Osteocyte (in vitro differentiated cells): ENCODE measurements at regions not wholly inside any gene's neighbourhood (a gene's known extent, or its start where the extent isn't known, plus 50 kb on each side); places are given as distances from the start of the nearest gene placed in this dataset.

Source experiments
- DNase-seq: peaks from one replicate; pipeline ENCODE4 v3.0.0; 2021; ENCODE audit warnings: mixed read lengths; ENCODE audit not compliant: unreplicated experiment; ENCODE audit errors: extremely low spot score
- H3K27ac Mint-ChIP-seq: one replicate; pipeline ENCODE4 v1.8.0; 2021; ENCODE audit warnings: mild to moderate bottlenecking, mixed read lengths; ENCODE audit not compliant: unreplicated experiment
- H3K27me3 Mint-ChIP-seq: one replicate; pipeline ENCODE4 v1.8.0; 2021; ENCODE audit warnings: mixed read lengths; ENCODE audit not compliant: unreplicated experiment
- H3K36me3 Mint-ChIP-seq: one replicate; pipeline ENCODE4 v1.8.0; 2021; ENCODE audit warnings: mixed read lengths; ENCODE audit not compliant: unreplicated experiment
- H3K4me1 Mint-ChIP-seq: one replicate; pipeline ENCODE4 v1.8.0; 2021; ENCODE audit warnings: mixed read lengths; ENCODE audit not compliant: unreplicated experiment
- H3K4me3 Mint-ChIP-seq: one replicate; pipeline ENCODE4 v1.8.0; 2021; ENCODE audit warnings: mild to moderate bottlenecking, moderate library complexity, mixed read lengths; ENCODE audit not compliant: unreplicated experiment
- H3K9me3 Mint-ChIP-seq: one replicate; pipeline ENCODE4 v1.8.0; 2021; ENCODE audit warnings: mixed read lengths; ENCODE audit not compliant: unreplicated experiment
- TF ChIP-seq, protein P1 (sequence below): fragments of 200-600 bp; sonication (generic); IDR thresholded peaks from 2 replicates; pipeline ENCODE4 v1.5.0; 2021; ENCODE audit warnings: antibody characterized with exemption, mild to moderate bottlenecking, moderate library complexity

DNA sequence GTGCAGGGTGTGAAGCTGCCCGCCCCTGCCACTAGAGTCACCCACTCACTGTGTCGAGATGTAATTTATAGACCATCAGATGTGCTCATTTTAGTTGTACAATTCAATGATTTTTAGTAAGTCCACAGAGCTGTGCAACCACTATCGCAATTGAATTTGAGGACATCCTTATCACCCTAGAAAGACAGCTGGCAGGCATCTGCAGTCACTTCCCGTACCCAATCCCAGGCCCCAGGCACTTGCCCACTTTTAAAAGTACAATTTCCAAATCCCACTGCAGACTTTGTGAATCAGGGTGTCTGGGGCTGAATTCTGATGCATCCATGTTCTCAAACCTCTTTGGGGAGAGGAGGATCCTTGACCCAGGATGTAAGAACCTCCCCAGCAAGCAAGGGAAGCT is 521.3 kb upstream of the SALL3 start:
- peaks cover 42% of the 10 kb centered on the region for H3K9me3 Mint-ChIP-seq
- no peaks in the 10 kb centered on the region for H3K4me1 Mint-ChIP-seq
- H3K36me3 Mint-ChIP-seq: no peaks in the 10 kb centered on the region
- no peak overlapping the region for H3K27ac Mint-ChIP-seq
- H3K4me3 Mint-ChIP-seq: no peak overlapping the region
- no peaks in the 10 kb centered on the region for H3K27me3 Mint-ChIP-seq
- no peak for DNase-seq
- TF ChIP-seq, protein P1, sequence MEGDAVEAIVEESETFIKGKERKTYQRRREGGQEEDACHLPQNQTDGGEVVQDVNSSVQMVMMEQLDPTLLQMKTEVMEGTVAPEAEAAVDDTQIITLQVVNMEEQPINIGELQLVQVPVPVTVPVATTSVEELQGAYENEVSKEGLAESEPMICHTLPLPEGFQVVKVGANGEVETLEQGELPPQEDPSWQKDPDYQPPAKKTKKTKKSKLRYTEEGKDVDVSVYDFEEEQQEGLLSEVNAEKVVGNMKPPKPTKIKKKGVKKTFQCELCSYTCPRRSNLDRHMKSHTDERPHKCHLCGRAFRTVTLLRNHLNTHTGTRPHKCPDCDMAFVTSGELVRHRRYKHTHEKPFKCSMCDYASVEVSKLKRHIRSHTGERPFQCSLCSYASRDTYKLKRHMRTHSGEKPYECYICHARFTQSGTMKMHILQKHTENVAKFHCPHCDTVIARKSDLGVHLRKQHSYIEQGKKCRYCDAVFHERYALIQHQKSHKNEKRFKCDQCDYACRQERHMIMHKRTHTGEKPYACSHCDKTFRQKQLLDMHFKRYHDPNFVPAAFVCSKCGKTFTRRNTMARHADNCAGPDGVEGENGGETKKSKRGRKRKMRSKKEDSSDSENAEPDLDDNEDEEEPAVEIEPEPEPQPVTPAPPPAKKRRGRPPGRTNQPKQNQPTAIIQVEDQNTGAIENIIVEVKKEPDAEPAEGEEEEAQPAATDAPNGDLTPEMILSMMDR: no peak

DNA sequence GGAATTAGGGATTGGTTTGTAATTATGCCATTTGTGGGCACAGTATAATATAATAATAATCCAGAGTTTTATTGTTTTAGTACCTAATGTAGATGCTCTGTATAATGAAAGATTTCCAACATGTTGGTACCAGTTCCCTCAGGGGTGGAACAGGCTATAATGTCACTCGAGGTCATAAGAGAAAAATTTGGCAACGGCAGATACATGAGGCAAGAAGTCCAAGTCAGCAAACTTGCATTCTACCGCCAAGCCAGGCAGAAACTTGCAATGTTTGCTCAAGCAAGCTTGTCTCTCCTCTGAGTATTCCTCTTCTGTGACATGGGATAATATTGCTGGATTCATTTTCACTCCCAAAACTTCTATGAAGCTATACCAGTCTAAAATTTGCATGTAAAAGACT is 520.0 kb upstream of the SALL3 start:
- no peaks in the 10 kb centered on the region for H3K36me3 Mint-ChIP-seq
- H3K27ac Mint-ChIP-seq: no peak overlapping the region
- H3K9me3 Mint-ChIP-seq: peaks cover 53% of the 10 kb centered on the region
- no peak overlapping the region for H3K4me3 Mint-ChIP-seq
- H3K4me1 Mint-ChIP-seq: no peaks in the 10 kb centered on the region
- DNase-seq: no peak
- H3K27me3 Mint-ChIP-seq: no peaks in the 10 kb centered on the region
- TF ChIP-seq, protein P1: no peak

- H3K4me1 Mint-ChIP-seq: no peaks in the 10 kb centered on the region
- no peak for DNase-seq
- TF ChIP-seq, protein P1: no peak
- H3K27me3 Mint-ChIP-seq: no peaks in the 10 kb centered on the region
- H3K9me3 Mint-ChIP-seq: peaks cover 62% of the 10 kb centered on the region
- H3K27ac Mint-ChIP-seq: no peak overlapping the region
- H3K36me3 Mint-ChIP-seq: no peaks in the 10 kb centered on the region
- H3K4me3 Mint-ChIP-seq: no peak overlapping the region
Observed at GRCh38 chr18:78460558-78460957, 519.1 kb upstream of the SALL3 start.

DNA sequence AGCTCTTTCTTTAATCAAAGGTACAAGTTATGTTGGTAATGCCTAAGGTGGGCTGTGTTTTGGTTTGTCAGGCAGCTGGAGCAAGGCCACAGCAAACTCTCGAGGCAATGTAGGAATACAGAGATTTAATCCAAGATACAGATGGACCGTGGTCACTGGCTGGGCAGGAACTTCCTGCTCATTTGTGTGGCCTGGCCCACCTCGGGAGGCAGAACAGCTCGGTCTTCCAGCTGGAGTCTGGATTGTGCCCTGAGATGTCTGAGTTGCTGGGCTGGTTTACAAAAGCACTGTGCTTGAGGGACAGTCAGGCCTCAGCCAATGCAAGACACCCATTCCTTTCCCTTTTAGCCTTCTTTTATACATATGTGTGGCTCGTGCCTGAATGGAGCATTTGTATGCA is 506.1 kb upstream of the SALL3 start:
- DNase-seq: no peak
- Mint-ChIP-seq H3K4me3 (no peak overlapping the region), H3K27ac (no peak overlapping the region), H3K27me3 (no peaks in the 10 kb centered on the region), H3K36me3 (no peaks in the 10 kb centered on the region), H3K4me1 (no peaks in the 10 kb centered on the region), H3K9me3 (peaks cover 37% of the 10 kb centered on the region)
- TF ChIP-seq, protein P1: no peak

GRCh38 chr18:78477840-78478239 is 501.8 kb upstream of the SALL3 start:
- Mint-ChIP-seq H3K27me3 (no peaks in the 10 kb centered on the region), H3K4me3 (no peak overlapping the region), H3K9me3 (peaks cover 36% of the 10 kb centered on the region), H3K27ac (no peak overlapping the region), H3K4me1 (no peaks in the 10 kb centered on the region), H3K36me3 (no peaks in the 10 kb centered on the region)
- DNase-seq: peak; percentile 81
- TF ChIP-seq, protein P1: no peak
